Muscle layer of duodenum (tissue), 2 donors: ENCODE measurements at regions not wholly inside any gene's neighbourhood (a gene's known extent, or its start where the extent isn't known, plus 50 kb on each side); places are given as distances from the start of the nearest gene placed in this dataset.

Source experiments
- H3K27ac ChIP-seq: one replicate; pipeline ENCODE4 v1.7.0; 2013; ENCODE audit warnings: mild to moderate bottlenecking, low read length
- H3K27me3 ChIP-seq: one replicate; pipeline ENCODE4 v1.7.0; 2013; ENCODE audit warnings: low read depth, mild to moderate bottlenecking, control low read depth, low read length
- H3K36me3 ChIP-seq, 2 donors: one replicate each; pipeline ENCODE4 v1.7.0; 2013; ENCODE audit warnings: low read length in 2 of 2, control low read depth in 1 of 2, mild to moderate bottlenecking in 1 of 2; ENCODE audit not compliant: insufficient read depth in 2 of 2, control insufficient read depth in 1 of 2
- H3K4me1 ChIP-seq, 2 donors: one replicate each; pipeline ENCODE4 v1.7.0; 2013; ENCODE audit warnings: low read length in 2 of 2, mild to moderate bottlenecking in 2 of 2, control low read depth in 1 of 2, moderate library complexity in 1 of 2; ENCODE audit not compliant: insufficient read depth in 2 of 2, control insufficient read depth in 1 of 2
- H3K4me3 ChIP-seq, 2 donors: one replicate each; pipeline ENCODE4 v1.7.0; 2013; ENCODE audit warnings: low read length in 2 of 2, low read depth in 1 of 2, mild to moderate bottlenecking in 1 of 2
- H3K9me3 ChIP-seq, 2 donors: one replicate each; pipeline ENCODE4 v1.7.0; 2013; ENCODE audit warnings: low read length in 2 of 2, control low read depth in 1 of 2, mild to moderate bottlenecking in 1 of 2; ENCODE audit not compliant: control insufficient read depth in 1 of 2
- donor health status: healthy.

- no peaks in the 10 kb centered on the region for H3K9me3 ChIP-seq
- no peaks in the 10 kb centered on the region for H3K36me3 ChIP-seq
- H3K27me3 ChIP-seq: no peaks in the 10 kb centered on the region
- H3K27ac ChIP-seq: no peak overlapping the region
- no peaks in the 10 kb centered on the region for H3K4me1 ChIP-seq
- no peak overlapping the region for H3K4me3 ChIP-seq
Measured at GRCh38 chr5:174589011-174589410, 135.4 kb upstream of the MSX2 start.

GRCh38 chr5:174589599-174589998 is 134.8 kb upstream of the MSX2 start:
- Histone ChIP-seq H3K9me3 (no peaks in the 10 kb centered on the region), H3K27ac (no peak overlapping the region), H3K4me1 (no peaks in the 10 kb centered on the region), H3K36me3 (no peaks in the 10 kb centered on the region), H3K4me3 (no peak overlapping the region), H3K27me3 (no peaks in the 10 kb centered on the region)

- no peak overlapping the region for H3K27ac ChIP-seq
- no peaks in the 10 kb centered on the region for H3K4me1 ChIP-seq
- no peaks in the 10 kb centered on the region for H3K9me3 ChIP-seq
- no peaks in the 10 kb centered on the region for H3K27me3 ChIP-seq
- H3K4me3 ChIP-seq: no peak overlapping the region
- H3K36me3 ChIP-seq: no peaks in the 10 kb centered on the region
Measured at GRCh38 chr5:174590820-174591219, 133.6 kb upstream of the MSX2 start.

GRCh38 chr5:174596429-174596828 is 128.0 kb upstream of the MSX2 start:
- Histone ChIP-seq H3K36me3 (no peaks in the 10 kb centered on the region), H3K9me3 (no peaks in the 10 kb centered on the region)

GRCh38 chr5:174599992-174600391 is 124.4 kb upstream of the MSX2 start:
- no peaks in the 10 kb centered on the region for H3K27me3 ChIP-seq
- H3K9me3 ChIP-seq: peaks cover 0 to 4% of the 10 kb centered on the region in 2 donors
- H3K27ac ChIP-seq: no peak overlapping the region
- no peaks in the 10 kb centered on the region for H3K4me1 ChIP-seq
- H3K4me3 ChIP-seq: no peak overlapping the region
- H3K36me3 ChIP-seq: no peaks in the 10 kb centered on the region

More at GRCh38 chr5:174596429-174596828, 128.0 kb upstream of the MSX2 start:
- no peak overlapping the region for H3K27ac ChIP-seq
- H3K4me1 ChIP-seq: no peaks in the 10 kb centered on the region
- H3K4me3 ChIP-seq: no peak overlapping the region
- no peaks in the 10 kb centered on the region for H3K27me3 ChIP-seq

GRCh38 chr5:174601946-174602345 is 122.4 kb upstream of the MSX2 start:
- Histone ChIP-seq H3K9me3 (peaks cover 0 to 4% of the 10 kb centered on the region in 2 donors), H3K27ac (no peak overlapping the region), H3K4me3 (no peak overlapping the region), H3K36me3 (no peaks in the 10 kb centered on the region), H3K4me1 (no peaks in the 10 kb centered on the region), H3K27me3 (no peaks in the 10 kb centered on the region)

- Histone ChIP-seq H3K27me3 (no peaks in the 10 kb centered on the region), H3K4me1 (no peaks in the 10 kb centered on the region), H3K9me3 (peaks cover 0 to 4% of the 10 kb centered on the region in 2 donors)
Measured at GRCh38 chr5:174606153-174606552, 118.2 kb upstream of the MSX2 start.

GRCh38 chr5:174606646-174607045 is 117.7 kb upstream of the MSX2 start:
- peaks cover 0 to 4% of the 10 kb centered on the region in 2 donors for H3K9me3 ChIP-seq
- H3K36me3 ChIP-seq: no peaks in the 10 kb centered on the region
- no peak overlapping the region for H3K27ac ChIP-seq
- no peaks in the 10 kb centered on the region for H3K4me1 ChIP-seq
- H3K4me3 ChIP-seq: no peak overlapping the region
- H3K27me3 ChIP-seq: no peaks in the 10 kb centered on the region

More at GRCh38 chr5:174606153-174606552, 118.2 kb upstream of the MSX2 start:
- H3K4me3 ChIP-seq: no peak overlapping the region
- H3K36me3 ChIP-seq: no peaks in the 10 kb centered on the region
- no peak overlapping the region for H3K27ac ChIP-seq

- H3K27me3 ChIP-seq: no peaks in the 10 kb centered on the region
- H3K9me3 ChIP-seq: peaks cover 0 to 4% of the 10 kb centered on the region in 2 donors
- H3K4me1 ChIP-seq: no peaks in the 10 kb centered on the region
- no peak overlapping the region for H3K4me3 ChIP-seq
- no peaks in the 10 kb centered on the region for H3K36me3 ChIP-seq
- no peak overlapping the region for H3K27ac ChIP-seq
Measured at GRCh38 chr5:174607205-174607604, 117.2 kb upstream of the MSX2 start.

- no peaks in the 10 kb centered on the region for H3K36me3 ChIP-seq
- no peak overlapping the region for H3K27ac ChIP-seq
- H3K4me3 ChIP-seq: no peak overlapping the region
- H3K27me3 ChIP-seq: no peaks in the 10 kb centered on the region
- H3K4me1 ChIP-seq: no peaks in the 10 kb centered on the region
- peaks cover 0 to 4% of the 10 kb centered on the region in 2 donors for H3K9me3 ChIP-seq
Measured at GRCh38 chr5:174607916-174608315, 116.5 kb upstream of the MSX2 start.

GRCh38 chr5:174608631-174609097 is 115.7 kb upstream of the MSX2 start:
- no peak overlapping the region for H3K4me3 ChIP-seq
- H3K27me3 ChIP-seq: no peaks in the 10 kb centered on the region
- no peaks in the 10 kb centered on the region for H3K4me1 ChIP-seq
- H3K9me3 ChIP-seq: peaks cover 0 to 4% of the 10 kb centered on the region in 2 donors
- no peak overlapping the region for H3K27ac ChIP-seq
- no peaks in the 10 kb centered on the region for H3K36me3 ChIP-seq

GRCh38 chr5:174609116-174609515 is 115.3 kb upstream of the MSX2 start:
- H3K27me3 ChIP-seq: no peaks in the 10 kb centered on the region
- no peak overlapping the region for H3K4me3 ChIP-seq
- H3K4me1 ChIP-seq: no peaks in the 10 kb centered on the region
- no peaks in the 10 kb centered on the region for H3K36me3 ChIP-seq
- H3K27ac ChIP-seq: no peak overlapping the region
- no peaks in the 10 kb centered on the region for H3K9me3 ChIP-seq
